T47D (cell line): ENCODE measurements at regions not wholly inside any gene's neighbourhood (a gene's known extent, or its start where the extent isn't known, plus 50 kb on each side); places are given as distances from the start of the nearest gene placed in this dataset.

Experiments
- DNase-seq, 2 experiments: peaks; one replicate each; pipeline versions ENCODE4 v3.0.0 to v3.0.0-alpha.2; 2011 to 2012; ENCODE audit warnings: low read depth in 1 of 2, low spot score in 1 of 2
- JUND ChIP-seq: IDR thresholded peaks from 2 replicates; pipeline ENCODE4 v1.6.1; 2012; ENCODE audit warnings: low read depth
- in situ Hi-C: cut with HindIII; loops from 2 replicates; pipeline ENCODE4 v1.10.0; 2016; ENCODE audit warnings: low sequenced_read_pairs, low pct_unique_long_range_greater_than_20kb

GRCh38 chr3:98977520-98977919, 76.0 kb upstream of the DCBLD2 start:
- in situ Hi-C loops, result no loop called here
- DNase-seq, result no peak
- TF ChIP-seq JUND, result no peak

- TF ChIP-seq JUND, result no peak
- in situ Hi-C loops, result no loop called here
- no peak for DNase-seq
These were observed 72.9 kb upstream of the DCBLD2 start for GRCh38 chr3:98974442-98974841.

GRCh38 chr3:98972720-98973119, 71.2 kb upstream of the DCBLD2 start:
- in situ Hi-C loops, result no loop called here
- DNase-seq, result no peak
- TF ChIP-seq JUND, result no peak

- no peak for TF ChIP-seq JUND
- DNase-seq, result no peak
- in situ Hi-C loops, result no loop called here
These were observed 70.7 kb upstream of the DCBLD2 start for GRCh38 chr3:98972155-98972554.

GRCh38 chr3:98971169-98971681, 69.7 kb upstream of the DCBLD2 start:
- in situ Hi-C loops, result no loop called here
- no peak for DNase-seq
- no peak for TF ChIP-seq JUND

GRCh38 chr3:98969295-98969694, 67.8 kb upstream of the DCBLD2 start:
- no peak for TF ChIP-seq JUND
- DNase-seq, result no peak
- in situ Hi-C loops, result no loop called here

GRCh38 chr3:98968824-98969223, 67.3 kb upstream of the DCBLD2 start:
- in situ Hi-C loops, result no loop called here
- no peak for TF ChIP-seq JUND
- no peak for DNase-seq

- no peak for TF ChIP-seq JUND
- in situ Hi-C loops, result no loop called here
- DNase-seq, result no peak
These were observed 66.9 kb upstream of the DCBLD2 start for GRCh38 chr3:98968347-98968746.

- no peak for TF ChIP-seq JUND
- in situ Hi-C loops, result no loop called here
- DNase-seq, result no peak
These were observed 66.3 kb upstream of the DCBLD2 start for GRCh38 chr3:98967758-98968157.

GRCh38 chr3:98966862-98967546, 65.5 kb upstream of the DCBLD2 start:
- in situ Hi-C loops, result no loop called here
- no peak for DNase-seq
- TF ChIP-seq JUND, result no peak

GRCh38 chr3:98966434-98966833, 64.9 kb upstream of the DCBLD2 start:
- no peak for DNase-seq
- no peak for TF ChIP-seq JUND
- in situ Hi-C loops, result no loop called here

GRCh38 chr3:98964784-98965183, 63.3 kb upstream of the DCBLD2 start:
- DNase-seq, result no peak
- in situ Hi-C loops, result no loop called here

GRCh38 chr3:98963546-98963945, 62.1 kb upstream of the DCBLD2 start:
- TF ChIP-seq JUND, result no peak
- DNase-seq, result no peak
- in situ Hi-C loops, result no loop called here

More at GRCh38 chr3:98964784-98965183, 63.3 kb upstream of the DCBLD2 start:
- no peak for TF ChIP-seq JUND

GRCh38 chr3:98962951-98963350, 61.5 kb upstream of the DCBLD2 start:
- TF ChIP-seq JUND, result no peak
- no peak for DNase-seq
- in situ Hi-C loops, result no loop called here
